GM23338 (cell line): ENCODE measurements at regions not wholly inside any gene's neighbourhood (a gene's known extent, or its start where the extent isn't known, plus 50 kb on each side); places are given as distances from the start of the nearest gene placed in this dataset.

Experiments
- ATAC-seq: fragments of 200-7000 bp; cut with Tn5 transposase; 3 replicates; pipeline ENCODE4 v1.9.1; 2020
- DNase-seq: peaks from one replicate; pipeline ENCODE4 v3.0.0-alpha.2; 2015; ENCODE audit warnings: low spot score
- H2AFZ ChIP-seq: fragments of 200-600 bp; sonication (generic); 2 replicates; pipeline ENCODE4 v1.8.0; 2016; ENCODE audit warnings: antibody characterized with exemption, mild to moderate bottlenecking, moderate library complexity
- H3F3A ChIP-seq: fragments of 200-600 bp; sonication (generic); replicated peaks from 2 replicates; pipeline ENCODE4 v1.8.0; 2017; ENCODE audit warnings: antibody characterized with exemption, mixed run types, low read depth
- H3K27ac ChIP-seq: fragments of 200-600 bp; sonication (generic); 2 replicates; pipeline ENCODE4 v1.6.1; 2016; ENCODE audit warnings: low read depth
- H3K27me3 ChIP-seq: fragments of 200-600 bp; sonication (generic); 2 replicates; pipeline ENCODE4 v1.8.0; 2016; ENCODE audit warnings: mild to moderate bottlenecking, mixed run types, moderate library complexity; ENCODE audit not compliant: insufficient read depth
- H3K36me3 ChIP-seq: fragments of 200-600 bp; sonication (generic); 2 replicates; pipeline ENCODE4 v1.8.0; 2016; ENCODE audit warnings: mild to moderate bottlenecking; ENCODE audit not compliant: insufficient read depth
- H3K4me1 ChIP-seq: fragments of 200-600 bp; sonication (generic); 2 replicates; pipeline ENCODE4 v1.8.0; 2016; ENCODE audit warnings: mild to moderate bottlenecking, moderate library complexity; ENCODE audit not compliant: insufficient read depth
- H3K4me2 ChIP-seq: fragments of 200-600 bp; sonication (generic); 2 replicates; pipeline ENCODE4 v1.7.1; 2017; ENCODE audit warnings: mixed run types
- H3K4me3 ChIP-seq: fragments of 200-600 bp; sonication (generic); 2 replicates; pipeline ENCODE4 v1.6.1; 2016; ENCODE audit warnings: mixed run types
- H3K79me2 ChIP-seq: fragments of 200-600 bp; sonication (generic); replicated peaks from 2 replicates; pipeline ENCODE4 v1.8.0; 2017; ENCODE audit warnings: mild to moderate bottlenecking; ENCODE audit not compliant: insufficient read depth
- H3K9me2 ChIP-seq: fragments of 200-600 bp; sonication (generic); 2 replicates; pipeline ENCODE4 v1.8.0; 2017; ENCODE audit not compliant: insufficient read depth
- H4K20me1 ChIP-seq: fragments of 200-600 bp; sonication (generic); replicated peaks from 2 replicates; pipeline ENCODE4 v1.8.0; 2017; ENCODE audit warnings: mild to moderate bottlenecking; ENCODE audit not compliant: insufficient read depth
- H3K27ac Mint-ChIP-seq: 2 replicates; pipeline ENCODE4 v1.8.0; 2020; ENCODE audit warnings: inconsistent platforms, mild to moderate bottlenecking, moderate library complexity, mixed read lengths
- H3K27me3 Mint-ChIP-seq: 3 replicates; pipeline ENCODE4 v1.8.0; 2022; ENCODE audit warnings: low read depth, mild to moderate bottlenecking, moderate library complexity, mixed read lengths, inconsistent platforms; ENCODE audit not compliant: insufficient read depth, poor library complexity
- H3K36me3 Mint-ChIP-seq: 3 replicates; pipeline ENCODE4 v1.8.0; 2021; ENCODE audit warnings: low read depth, mild to moderate bottlenecking, inconsistent platforms, moderate library complexity, mixed read lengths
- H3K4me1 Mint-ChIP-seq: 3 replicates; pipeline ENCODE4 v1.8.0; 2020; ENCODE audit warnings: mild to moderate bottlenecking, inconsistent platforms, mixed read lengths
- H3K4me3 Mint-ChIP-seq: 3 replicates; pipeline ENCODE4 v1.8.0; 2021; ENCODE audit warnings: moderate library complexity, mild to moderate bottlenecking, inconsistent platforms, mixed read lengths
- H3K9me3 Mint-ChIP-seq: 3 replicates; pipeline ENCODE4 v1.8.0; 2020; ENCODE audit warnings: moderate library complexity, mild to moderate bottlenecking, inconsistent platforms, mixed read lengths
- EZH2phosphoT487 ChIP-seq: fragments of 200-600 bp; sonication (generic); IDR thresholded peaks from one replicate; pipeline ENCODE4 v1.8.1; 2018; ENCODE audit warnings: antibody characterized with exemption; ENCODE audit not compliant: unreplicated experiment
- NANOG ChIP-seq: IDR thresholded peaks from 2 replicates; pipeline ENCODE4 v1.6.1; 2016; ENCODE audit warnings: antibody characterized with exemption, borderline replicate concordance
- STAT1 ChIP-seq: IDR thresholded peaks from one replicate; pipeline ENCODE4 v1.6.1; 2016; ENCODE audit warnings: antibody characterized with exemption; ENCODE audit not compliant: unreplicated experiment
- ZNF331 ChIP-seq: fragments of 250-450 bp; sonication (Bioruptor Pico); IDR thresholded peaks from 2 replicates; pipeline ENCODE4 v1.5.0; 2020; ENCODE audit warnings: low read depth, mild to moderate bottlenecking, moderate library complexity
- TF ChIP-seq, protein P1 (sequence below): fragments of 250-450 bp; sonication (Bioruptor Pico); IDR thresholded peaks from 2 replicates; pipeline ENCODE4 v1.5.0; 2020; ENCODE audit warnings: mild to moderate bottlenecking, moderate library complexity
- TF ChIP-seq, protein P2 (sequence below), 2 experiments: fragments of 200-600 bp in 1 of 2; sonication (generic) in 1 of 2; conservative IDR thresholded peaks; 2 replicates each; pipeline versions ENCODE4 v1.5.1 to v1.6.1; 2016 to 2017; ENCODE audit warnings: antibody characterized with exemption in 2 of 2, low read depth in 2 of 2, mild to moderate bottlenecking in 2 of 2, moderate library complexity in 1 of 2

DNA sequence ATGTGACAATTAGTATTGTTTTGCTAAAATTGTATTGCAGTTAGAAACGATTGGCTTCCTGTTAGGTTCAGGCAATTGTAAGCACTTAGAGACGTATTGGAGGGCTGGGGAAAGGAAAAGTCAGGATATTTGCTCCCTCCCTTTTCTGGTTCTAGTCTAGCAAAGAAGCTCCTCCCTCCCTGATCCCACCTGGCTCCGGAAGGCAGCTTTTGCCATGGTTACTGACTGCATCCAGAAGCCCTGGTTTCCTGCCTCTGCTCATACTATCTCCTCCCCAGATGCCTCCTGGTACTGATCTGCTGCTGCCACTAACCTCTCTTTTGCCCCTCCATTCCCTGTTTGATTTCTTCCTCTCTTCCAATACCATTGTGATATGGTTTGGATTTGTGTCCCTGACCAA is 275.9 kb downstream of the MREG start:
- Histone ChIP-seq H4K20me1 (no peaks in the 10 kb centered on the region), H3K9me2 (no peaks in the 10 kb centered on the region), H3K27ac (no peak overlapping the region), H3K4me2 (no peak overlapping the region), H3K36me3 (no peaks in the 10 kb centered on the region), H2AFZ (peak overlapping the region; percentile 65; the same call in 1 of the 2 replicates), H3K4me3 (no peak overlapping the region), H3K4me1 (peaks cover 6% of the 10 kb centered on the region), H3K27me3 (no peaks in the 10 kb centered on the region), H3F3A (no peaks in the 10 kb centered on the region), H3K79me2 (no peaks in the 10 kb centered on the region)
- Mint-ChIP-seq H3K27me3 (peaks cover 3% of the 10 kb centered on the region), H3K4me1 (peaks cover 19% of the 10 kb centered on the region), H3K9me3 (peaks cover 3% of the 10 kb centered on the region; the same call in 1 of the 3 replicates), H3K27ac (peak overlapping the region; percentile 55; the same call in 1 of the 2 replicates), H3K36me3 (no peaks in the 10 kb centered on the region), H3K4me3 (no peak overlapping the region)
- TF ChIP-seq EZH2phosphoT487: no peak
- no peak for TF ChIP-seq NANOG
- TF ChIP-seq, protein P1, sequence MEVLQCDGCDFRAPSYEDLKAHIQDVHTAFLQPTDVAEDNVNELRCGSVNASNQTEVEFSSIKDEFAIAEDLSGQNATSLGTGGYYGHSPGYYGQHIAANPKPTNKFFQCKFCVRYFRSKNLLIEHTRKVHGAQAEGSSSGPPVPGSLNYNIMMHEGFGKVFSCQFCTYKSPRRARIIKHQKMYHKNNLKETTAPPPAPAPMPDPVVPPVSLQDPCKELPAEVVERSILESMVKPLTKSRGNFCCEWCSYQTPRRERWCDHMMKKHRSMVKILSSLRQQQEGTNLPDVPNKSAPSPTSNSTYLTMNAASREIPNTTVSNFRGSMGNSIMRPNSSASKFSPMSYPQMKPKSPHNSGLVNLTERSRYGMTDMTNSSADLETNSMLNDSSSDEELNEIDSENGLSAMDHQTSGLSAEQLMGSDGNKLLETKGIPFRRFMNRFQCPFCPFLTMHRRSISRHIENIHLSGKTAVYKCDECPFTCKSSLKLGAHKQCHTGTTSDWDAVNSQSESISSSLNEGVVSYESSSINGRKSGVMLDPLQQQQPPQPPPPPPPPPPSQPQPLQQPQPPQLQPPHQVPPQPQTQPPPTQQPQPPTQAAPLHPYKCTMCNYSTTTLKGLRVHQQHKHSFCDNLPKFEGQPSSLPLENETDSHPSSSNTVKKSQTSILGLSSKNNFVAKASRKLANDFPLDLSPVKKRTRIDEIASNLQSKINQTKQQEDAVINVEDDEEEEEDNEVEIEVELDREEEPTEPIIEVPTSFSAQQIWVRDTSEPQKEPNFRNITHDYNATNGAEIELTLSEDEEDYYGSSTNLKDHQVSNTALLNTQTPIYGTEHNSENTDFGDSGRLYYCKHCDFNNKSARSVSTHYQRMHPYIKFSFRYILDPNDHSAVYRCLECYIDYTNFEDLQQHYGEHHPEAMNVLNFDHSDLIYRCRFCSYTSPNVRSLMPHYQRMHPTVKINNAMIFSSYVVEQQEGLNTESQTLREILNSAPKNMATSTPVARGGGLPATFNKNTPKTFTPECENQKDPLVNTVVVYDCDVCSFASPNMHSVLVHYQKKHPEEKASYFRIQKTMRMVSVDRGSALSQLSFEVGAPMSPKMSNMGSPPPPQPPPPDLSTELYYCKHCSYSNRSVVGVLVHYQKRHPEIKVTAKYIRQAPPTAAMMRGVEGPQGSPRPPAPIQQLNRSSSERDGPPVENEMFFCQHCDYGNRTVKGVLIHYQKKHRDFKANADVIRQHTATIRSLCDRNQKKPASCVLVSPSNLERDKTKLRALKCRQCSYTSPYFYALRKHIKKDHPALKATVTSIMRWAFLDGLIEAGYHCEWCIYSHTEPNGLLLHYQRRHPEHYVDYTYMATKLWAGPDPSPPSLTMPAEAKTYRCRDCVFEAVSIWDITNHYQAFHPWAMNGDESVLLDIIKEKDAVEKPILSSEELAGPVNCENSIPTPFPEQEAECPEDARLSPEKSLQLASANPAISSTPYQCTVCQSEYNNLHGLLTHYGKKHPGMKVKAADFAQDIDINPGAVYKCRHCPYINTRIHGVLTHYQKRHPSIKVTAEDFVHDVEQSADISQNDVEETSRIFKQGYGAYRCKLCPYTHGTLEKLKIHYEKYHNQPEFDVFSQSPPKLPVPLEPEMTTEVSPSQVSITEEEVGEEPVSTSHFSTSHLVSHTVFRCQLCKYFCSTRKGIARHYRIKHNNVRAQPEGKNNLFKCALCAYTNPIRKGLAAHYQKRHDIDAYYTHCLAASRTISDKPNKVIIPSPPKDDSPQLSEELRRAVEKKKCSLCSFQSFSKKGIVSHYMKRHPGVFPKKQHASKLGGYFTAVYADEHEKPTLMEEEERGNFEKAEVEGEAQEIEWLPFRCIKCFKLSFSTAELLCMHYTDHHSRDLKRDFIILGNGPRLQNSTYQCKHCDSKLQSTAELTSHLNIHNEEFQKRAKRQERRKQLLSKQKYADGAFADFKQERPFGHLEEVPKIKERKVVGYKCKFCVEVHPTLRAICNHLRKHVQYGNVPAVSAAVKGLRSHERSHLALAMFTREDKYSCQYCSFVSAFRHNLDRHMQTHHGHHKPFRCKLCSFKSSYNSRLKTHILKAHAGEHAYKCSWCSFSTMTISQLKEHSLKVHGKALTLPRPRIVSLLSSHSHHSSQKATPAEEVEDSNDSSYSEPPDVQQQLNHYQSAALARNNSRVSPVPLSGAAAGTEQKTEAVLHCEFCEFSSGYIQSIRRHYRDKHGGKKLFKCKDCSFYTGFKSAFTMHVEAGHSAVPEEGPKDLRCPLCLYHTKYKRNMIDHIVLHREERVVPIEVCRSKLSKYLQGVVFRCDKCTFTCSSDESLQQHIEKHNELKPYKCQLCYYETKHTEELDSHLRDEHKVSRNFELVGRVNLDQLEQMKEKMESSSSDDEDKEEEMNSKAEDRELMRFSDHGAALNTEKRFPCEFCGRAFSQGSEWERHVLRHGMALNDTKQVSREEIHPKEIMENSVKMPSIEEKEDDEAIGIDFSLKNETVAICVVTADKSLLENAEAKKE (CRISPR knock-in tag): 0 out of 2 replicates have a peak, but pooled peaks have one; percentile 33
- TF ChIP-seq ZNF331 (CRISPR knock-in tag): no peak
- DNase-seq: peak; percentile 74
- peak; percentile 91 for ATAC-seq

DNA sequence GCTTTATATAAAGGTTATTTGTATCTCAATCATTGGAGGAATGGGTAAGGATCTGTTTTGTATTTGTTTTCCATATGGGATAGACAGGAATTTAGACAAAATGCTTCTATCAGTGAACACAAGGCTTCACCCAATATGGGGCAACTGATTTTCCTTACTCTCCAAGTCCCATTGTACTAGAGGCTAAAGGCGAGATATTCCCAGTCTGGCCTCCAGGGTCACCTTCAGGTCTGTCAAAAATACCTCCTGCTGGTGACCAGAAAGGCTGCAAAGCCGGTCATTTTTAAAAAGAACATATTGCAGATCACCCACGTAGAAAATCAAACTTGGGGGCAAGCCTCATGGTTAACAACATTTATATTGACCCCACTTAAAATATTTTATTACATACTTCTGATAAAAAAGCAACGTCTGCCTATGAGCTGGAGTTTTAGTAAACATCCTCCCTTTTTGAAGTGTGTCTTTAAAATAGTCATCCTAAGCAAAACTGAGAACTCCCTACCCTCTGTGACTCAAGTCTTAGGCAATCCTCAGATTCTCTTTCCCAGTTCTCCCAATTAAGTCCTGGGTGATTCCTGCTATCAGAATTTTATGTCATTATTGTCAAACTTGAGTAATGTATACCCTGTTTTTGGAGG is 276.6 kb downstream of the MREG start:
- Histone ChIP-seq H4K20me1 (no peaks in the 10 kb centered on the region), H3K4me3 (no peak overlapping the region), H3K27me3 (no peaks in the 10 kb centered on the region), H2AFZ (no peak overlapping the region), H3K9me2 (no peaks in the 10 kb centered on the region), H3K4me2 (no peak overlapping the region), H3F3A (no peaks in the 10 kb centered on the region), H3K79me2 (no peaks in the 10 kb centered on the region), H3K4me1 (peaks cover 6% of the 10 kb centered on the region), H3K27ac (no peak overlapping the region), H3K36me3 (no peaks in the 10 kb centered on the region)
- ATAC-seq (peak; percentile 84), DNase-seq (peak; percentile 77)
- TF ChIP-seq, protein P2, sequence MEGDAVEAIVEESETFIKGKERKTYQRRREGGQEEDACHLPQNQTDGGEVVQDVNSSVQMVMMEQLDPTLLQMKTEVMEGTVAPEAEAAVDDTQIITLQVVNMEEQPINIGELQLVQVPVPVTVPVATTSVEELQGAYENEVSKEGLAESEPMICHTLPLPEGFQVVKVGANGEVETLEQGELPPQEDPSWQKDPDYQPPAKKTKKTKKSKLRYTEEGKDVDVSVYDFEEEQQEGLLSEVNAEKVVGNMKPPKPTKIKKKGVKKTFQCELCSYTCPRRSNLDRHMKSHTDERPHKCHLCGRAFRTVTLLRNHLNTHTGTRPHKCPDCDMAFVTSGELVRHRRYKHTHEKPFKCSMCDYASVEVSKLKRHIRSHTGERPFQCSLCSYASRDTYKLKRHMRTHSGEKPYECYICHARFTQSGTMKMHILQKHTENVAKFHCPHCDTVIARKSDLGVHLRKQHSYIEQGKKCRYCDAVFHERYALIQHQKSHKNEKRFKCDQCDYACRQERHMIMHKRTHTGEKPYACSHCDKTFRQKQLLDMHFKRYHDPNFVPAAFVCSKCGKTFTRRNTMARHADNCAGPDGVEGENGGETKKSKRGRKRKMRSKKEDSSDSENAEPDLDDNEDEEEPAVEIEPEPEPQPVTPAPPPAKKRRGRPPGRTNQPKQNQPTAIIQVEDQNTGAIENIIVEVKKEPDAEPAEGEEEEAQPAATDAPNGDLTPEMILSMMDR (conservative IDR thresholded peaks at IDR 0.05; ENCODE audit: low read depth in 2 of 2): peak; percentile 9 to 59; a peak in 3 of 4 replicates
- no peak for TF ChIP-seq STAT1
- peaks cover 19% of the 10 kb centered on the region for H3K4me1 Mint-ChIP-seq
- H3K9me3 Mint-ChIP-seq: peaks cover 3% of the 10 kb centered on the region; the same call in 1 of the 3 replicates
- H3K36me3 Mint-ChIP-seq: no peaks in the 10 kb centered on the region
- peaks cover 3% of the 10 kb centered on the region for H3K27me3 Mint-ChIP-seq
- H3K4me3 Mint-ChIP-seq: no peak overlapping the region
- H3K27ac Mint-ChIP-seq: no peak overlapping the region
